ENCODE measurements at regions not wholly inside any gene's neighbourhood (a gene's known extent, or its start where the extent isn't known, plus 50 kb on each side); places are given as distances from the start of the nearest gene placed in this dataset.

DNA sequence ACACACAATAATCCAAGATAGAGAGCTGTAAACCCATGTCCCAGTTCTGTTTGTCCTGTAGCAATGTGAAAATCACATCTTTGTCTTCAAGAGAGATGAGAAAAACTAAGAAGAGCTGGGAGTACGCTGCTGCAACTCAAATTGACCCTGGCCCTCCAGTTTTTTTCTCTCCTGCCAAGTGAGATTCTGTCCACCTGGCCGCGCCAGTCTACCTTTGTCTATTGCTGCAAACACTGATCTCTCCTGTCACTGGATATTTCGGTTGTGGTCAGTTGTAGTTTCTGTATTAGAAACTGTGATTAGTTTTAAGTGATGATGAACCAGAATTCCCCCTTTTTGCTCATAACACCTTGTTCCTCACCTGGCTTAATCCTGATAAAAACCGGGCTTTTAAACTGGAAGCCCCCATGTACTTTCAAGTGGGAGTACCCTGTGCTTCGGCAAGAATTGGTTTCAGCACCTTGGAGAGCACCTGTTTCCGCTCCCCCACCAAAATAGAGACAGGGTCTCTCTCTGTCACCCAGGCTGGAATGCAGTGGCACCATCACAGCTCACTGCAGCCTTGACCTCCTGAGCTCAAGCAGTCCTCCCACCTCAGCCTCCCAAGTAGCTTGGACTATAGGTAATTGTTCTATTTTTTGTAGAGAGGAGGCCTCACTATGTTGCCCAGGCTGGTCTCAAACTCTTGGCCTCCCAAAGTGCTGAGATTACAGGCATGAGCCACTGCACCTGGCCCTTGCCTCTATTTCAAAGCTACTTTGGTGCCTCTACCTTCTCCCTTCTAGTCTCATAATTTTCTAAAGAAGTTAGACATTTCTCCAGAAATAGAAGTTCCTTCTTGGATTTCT, 156.8 kb downstream of the PHETA1 start:
- ATAC-seq (ENCODE audit: insufficient number of reproducible peaks, low FRiP score, low read depth) (no peak), DNase-seq (ENCODE audit: low spot score) (no peak)
- Histone ChIP-seq H3K27me3 (replicated peaks; ENCODE audit: insufficient read depth) (no peaks in the 10 kb centered on the region), H3K9me3 (no peaks in the 10 kb centered on the region), H3K27ac (no peak overlapping the region), H3K36me3 (no peaks in the 10 kb centered on the region), H3K4me1 (ENCODE audit: control insufficient read depth in 1 of 2, low read depth in 2 of 2) (no peaks in the 10 kb centered on the region), H3K4me3 (no peak overlapping the region)
- TF ChIP-seq, protein P1, sequence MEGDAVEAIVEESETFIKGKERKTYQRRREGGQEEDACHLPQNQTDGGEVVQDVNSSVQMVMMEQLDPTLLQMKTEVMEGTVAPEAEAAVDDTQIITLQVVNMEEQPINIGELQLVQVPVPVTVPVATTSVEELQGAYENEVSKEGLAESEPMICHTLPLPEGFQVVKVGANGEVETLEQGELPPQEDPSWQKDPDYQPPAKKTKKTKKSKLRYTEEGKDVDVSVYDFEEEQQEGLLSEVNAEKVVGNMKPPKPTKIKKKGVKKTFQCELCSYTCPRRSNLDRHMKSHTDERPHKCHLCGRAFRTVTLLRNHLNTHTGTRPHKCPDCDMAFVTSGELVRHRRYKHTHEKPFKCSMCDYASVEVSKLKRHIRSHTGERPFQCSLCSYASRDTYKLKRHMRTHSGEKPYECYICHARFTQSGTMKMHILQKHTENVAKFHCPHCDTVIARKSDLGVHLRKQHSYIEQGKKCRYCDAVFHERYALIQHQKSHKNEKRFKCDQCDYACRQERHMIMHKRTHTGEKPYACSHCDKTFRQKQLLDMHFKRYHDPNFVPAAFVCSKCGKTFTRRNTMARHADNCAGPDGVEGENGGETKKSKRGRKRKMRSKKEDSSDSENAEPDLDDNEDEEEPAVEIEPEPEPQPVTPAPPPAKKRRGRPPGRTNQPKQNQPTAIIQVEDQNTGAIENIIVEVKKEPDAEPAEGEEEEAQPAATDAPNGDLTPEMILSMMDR (IDR thresholded peaks at IDR 0.05): no peak

DNA sequence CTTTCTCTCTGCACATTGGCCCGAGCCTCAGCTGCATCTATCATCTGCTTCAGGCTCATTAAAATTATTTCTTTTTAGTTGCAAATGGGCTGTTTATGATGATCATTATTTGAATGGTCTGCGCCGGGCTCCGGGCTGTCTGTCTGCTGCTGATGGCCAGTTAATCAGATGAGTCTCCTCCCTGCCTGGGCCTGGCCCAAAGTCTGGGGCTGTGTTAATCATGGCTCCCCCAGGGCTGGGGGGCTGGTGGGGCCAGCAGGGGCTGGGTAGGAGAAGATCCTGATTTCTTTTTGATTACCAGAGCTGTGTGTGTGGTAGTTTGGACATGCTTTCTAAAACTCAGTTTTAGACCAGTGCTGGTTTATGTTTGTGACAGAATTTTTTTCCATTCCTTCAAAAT, 159.1 kb downstream of the PHETA1 start:
- TF ChIP-seq, protein P1 (IDR thresholded peaks at IDR 0.05): no peak
- H3K4me3 ChIP-seq: no peak overlapping the region
- H3K27ac ChIP-seq: no peak overlapping the region
- H3K4me1 ChIP-seq (ENCODE audit: control insufficient read depth in 1 of 2, low read depth in 2 of 2): no peaks in the 10 kb centered on the region
- no peaks in the 10 kb centered on the region for H3K9me3 ChIP-seq
- H3K36me3 ChIP-seq: no peaks in the 10 kb centered on the region
- DNase-seq (ENCODE audit: low spot score): no peak
- ATAC-seq (ENCODE audit: insufficient number of reproducible peaks, low FRiP score, low read depth): no peak
- H3K27me3 ChIP-seq (replicated peaks; ENCODE audit: insufficient read depth): no peaks in the 10 kb centered on the region

DNA sequence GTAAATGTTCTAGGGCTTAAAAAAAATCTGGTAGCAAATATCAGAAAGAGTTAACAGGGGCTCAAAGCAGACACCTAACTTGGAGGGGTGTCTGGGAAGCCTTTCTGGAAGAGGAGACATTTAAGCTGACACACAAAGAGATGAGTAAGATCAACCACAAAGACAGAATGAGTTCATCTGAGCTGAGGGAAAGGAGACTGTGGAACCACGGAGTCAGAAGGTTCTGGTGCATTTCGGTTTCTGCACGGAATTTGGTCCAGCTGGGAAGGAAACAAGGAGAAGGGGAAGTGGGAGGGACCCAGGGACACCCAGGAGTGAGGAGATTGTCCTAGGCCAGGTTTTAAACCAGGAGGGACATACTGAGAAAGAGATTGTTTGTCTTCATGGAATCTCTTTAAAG, 161.1 kb downstream of the PHETA1 start:
- TF ChIP-seq, protein P1 (IDR thresholded peaks at IDR 0.05): no peak
- no peaks in the 10 kb centered on the region for H3K4me1 ChIP-seq (ENCODE audit: control insufficient read depth in 1 of 2, low read depth in 2 of 2)
- H3K36me3 ChIP-seq: no peaks in the 10 kb centered on the region
- H3K4me3 ChIP-seq: no peak overlapping the region
- no peak for DNase-seq (ENCODE audit: low spot score)
- no peak overlapping the region for H3K27ac ChIP-seq
- H3K9me3 ChIP-seq: no peaks in the 10 kb centered on the region
- no peaks in the 10 kb centered on the region for H3K27me3 ChIP-seq (replicated peaks; ENCODE audit: insufficient read depth)
- no peak for ATAC-seq (ENCODE audit: insufficient number of reproducible peaks, low FRiP score, low read depth)

DNA sequence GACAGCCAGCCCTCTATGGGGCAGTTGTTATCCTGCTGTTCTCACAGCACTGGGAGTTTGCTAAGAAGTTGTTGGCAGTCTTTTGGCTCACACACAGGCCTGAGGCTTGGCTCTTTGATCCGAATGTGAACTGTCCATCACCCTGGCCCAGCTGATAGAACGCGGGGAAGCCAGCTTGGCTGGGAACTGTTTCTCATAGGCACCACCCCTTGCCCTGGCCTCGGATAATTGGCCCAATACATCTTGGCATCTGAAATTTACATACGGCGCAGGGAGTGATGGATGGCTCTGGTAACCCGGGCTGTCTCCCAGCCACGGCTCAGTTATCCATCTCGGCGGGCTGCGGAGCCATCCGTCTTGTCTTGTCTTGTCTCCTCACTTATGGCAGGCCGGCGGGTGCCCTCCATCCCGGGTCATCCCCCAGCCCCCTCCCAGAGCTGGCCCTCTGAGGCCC, 164.1 kb downstream of the PHETA1 start:
- Histone ChIP-seq H3K4me1 (ENCODE audit: control insufficient read depth in 1 of 2, low read depth in 2 of 2) (no peaks in the 10 kb centered on the region), H3K27ac (no peak overlapping the region), H3K36me3 (no peaks in the 10 kb centered on the region), H3K27me3 (replicated peaks; ENCODE audit: insufficient read depth) (no peaks in the 10 kb centered on the region), H3K9me3 (no peaks in the 10 kb centered on the region), H3K4me3 (no peak overlapping the region)
- TF ChIP-seq, protein P1 (IDR thresholded peaks at IDR 0.05): no peak
- ATAC-seq (ENCODE audit: insufficient number of reproducible peaks, low FRiP score, low read depth) (no peak), DNase-seq (ENCODE audit: low spot score) (no peak)

DNA sequence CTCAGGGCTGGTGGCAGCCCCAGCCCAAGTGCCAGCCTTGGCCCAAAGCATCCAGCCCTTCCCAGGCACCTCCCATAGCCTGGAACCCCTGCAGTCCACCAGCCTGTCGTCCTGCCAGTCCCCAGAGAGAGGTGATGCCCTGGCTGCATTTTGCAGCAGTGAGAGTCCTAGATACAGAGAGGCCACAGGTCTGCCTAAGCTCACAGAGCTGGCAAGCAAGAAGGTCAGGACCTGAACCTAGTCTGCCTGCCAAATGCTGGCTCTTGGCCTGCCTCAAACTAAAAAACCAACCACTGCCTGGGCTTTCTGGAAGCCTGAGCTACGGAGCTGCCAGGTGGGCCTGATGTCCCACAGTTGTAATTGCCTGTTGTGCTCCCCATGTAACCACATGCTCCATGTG, 164.9 kb downstream of the PHETA1 start:
- ATAC-seq (ENCODE audit: insufficient number of reproducible peaks, low FRiP score, low read depth) (no peak), DNase-seq (ENCODE audit: low spot score) (no peak)
- Histone ChIP-seq H3K36me3 (no peaks in the 10 kb centered on the region), H3K27me3 (replicated peaks; ENCODE audit: insufficient read depth) (no peaks in the 10 kb centered on the region), H3K4me1 (ENCODE audit: control insufficient read depth in 1 of 2, low read depth in 2 of 2) (no peaks in the 10 kb centered on the region), H3K4me3 (no peak overlapping the region), H3K9me3 (no peaks in the 10 kb centered on the region), H3K27ac (no peak overlapping the region)
- TF ChIP-seq, protein P1 (IDR thresholded peaks at IDR 0.05): no peak

Data from thoracic aorta (tissue), 2 donors.